HG03175 (cell line): ENCODE measurements at regions not wholly inside any gene's neighbourhood (a gene's known extent, or its start where the extent isn't known, plus 50 kb on each side); places are given as distances from the start of the nearest gene placed in this dataset.

Experiments used
- ATAC-seq: cut with Tn5 transposase; IDR thresholded peaks from one replicate; pipeline ENCODE4 v1.9.1; 2021; ENCODE audit warnings: mild to moderate bottlenecking, moderate library complexity; ENCODE audit not compliant: unreplicated experiment

- ATAC-seq = no peak
These were observed 1106.5 kb upstream of the AUTS2 start for GRCh38 chr7:68491523-68492358.

- no peak for ATAC-seq
These were observed 1106.0 kb upstream of the AUTS2 start for GRCh38 chr7:68492359-68492690.

- ATAC-seq = no peak
These were observed 1094.9 kb upstream of the AUTS2 start for GRCh38 chr7:68503400-68503799.

GRCh38 chr7:68504716-68505115, 1093.6 kb upstream of the AUTS2 start:
- no peak for ATAC-seq

- ATAC-seq = no peak
These were observed 1092.6 kb upstream of the AUTS2 start for GRCh38 chr7:68505721-68506120.

- no peak for ATAC-seq
These were observed 1090.6 kb upstream of the AUTS2 start for GRCh38 chr7:68507668-68508067.

- ATAC-seq = no peak
These were observed 1089.2 kb upstream of the AUTS2 start for GRCh38 chr7:68509054-68509453.

- no peak for ATAC-seq
These were observed 1088.7 kb upstream of the AUTS2 start for GRCh38 chr7:68509603-68510002.

- no peak for ATAC-seq
These were observed 1087.0 kb upstream of the AUTS2 start for GRCh38 chr7:68511281-68511680.

- ATAC-seq = no peak
These were observed 1085.8 kb upstream of the AUTS2 start for GRCh38 chr7:68512466-68512865.

GRCh38 chr7:68518060-68518459, 1080.2 kb upstream of the AUTS2 start:
- ATAC-seq = no peak

- ATAC-seq = no peak
These were observed 1074.1 kb upstream of the AUTS2 start for GRCh38 chr7:68524126-68524525.

- no peak for ATAC-seq
These were observed 1069.1 kb upstream of the AUTS2 start for GRCh38 chr7:68529221-68529620.

- ATAC-seq = no peak
These were observed 1063.0 kb upstream of the AUTS2 start for GRCh38 chr7:68535266-68535665.

GRCh38 chr7:68537051-68537773, 1061.1 kb upstream of the AUTS2 start:
- no peak for ATAC-seq

GRCh38 chr7:68537774-68538071, 1060.6 kb upstream of the AUTS2 start:
- no peak for ATAC-seq

- no peak for ATAC-seq
These were observed 1055.4 kb upstream of the AUTS2 start for GRCh38 chr7:68542831-68543230.

- no peak for ATAC-seq
These were observed 1053.4 kb upstream of the AUTS2 start for GRCh38 chr7:68544851-68545250.

- ATAC-seq = no peak
These were observed 1051.1 kb upstream of the AUTS2 start for GRCh38 chr7:68547181-68547580.

- no peak for ATAC-seq
These were observed 1050.5 kb upstream of the AUTS2 start for GRCh38 chr7:68547799-68548198.

GRCh38 chr7:68550027-68550426, 1048.2 kb upstream of the AUTS2 start:
- ATAC-seq = no peak

GRCh38 chr7:68550635-68551034, 1047.6 kb upstream of the AUTS2 start:
- no peak for ATAC-seq

- ATAC-seq = no peak
These were observed 1041.7 kb upstream of the AUTS2 start for GRCh38 chr7:68556537-68556936.
